ENCODE measurements at regions not wholly inside any gene's neighbourhood (a gene's known extent, or its start where the extent isn't known, plus 50 kb on each side); places are given as distances from the start of the nearest gene placed in this dataset.

- H3K4me3 ChIP-seq (ENCODE audit: low read length) = no peak overlapping the region
- no peak for DNase-seq (ENCODE audit: low read depth)
- no peak for TF ChIP-seq CTCF (conservative IDR thresholded peaks at IDR 0.05; ENCODE audit: low read length)
Measured at GRCh38 chr6:54019860-54020259, 91.4 kb upstream of the MLIP start.

GRCh38 chr6:54020334-54020733 is 90.9 kb upstream of the MLIP start:
- no peak overlapping the region for H3K4me3 ChIP-seq (ENCODE audit: low read length)
- no peak for DNase-seq (ENCODE audit: low read depth)
- no peak for TF ChIP-seq CTCF (conservative IDR thresholded peaks at IDR 0.05; ENCODE audit: low read length)

DNA sequence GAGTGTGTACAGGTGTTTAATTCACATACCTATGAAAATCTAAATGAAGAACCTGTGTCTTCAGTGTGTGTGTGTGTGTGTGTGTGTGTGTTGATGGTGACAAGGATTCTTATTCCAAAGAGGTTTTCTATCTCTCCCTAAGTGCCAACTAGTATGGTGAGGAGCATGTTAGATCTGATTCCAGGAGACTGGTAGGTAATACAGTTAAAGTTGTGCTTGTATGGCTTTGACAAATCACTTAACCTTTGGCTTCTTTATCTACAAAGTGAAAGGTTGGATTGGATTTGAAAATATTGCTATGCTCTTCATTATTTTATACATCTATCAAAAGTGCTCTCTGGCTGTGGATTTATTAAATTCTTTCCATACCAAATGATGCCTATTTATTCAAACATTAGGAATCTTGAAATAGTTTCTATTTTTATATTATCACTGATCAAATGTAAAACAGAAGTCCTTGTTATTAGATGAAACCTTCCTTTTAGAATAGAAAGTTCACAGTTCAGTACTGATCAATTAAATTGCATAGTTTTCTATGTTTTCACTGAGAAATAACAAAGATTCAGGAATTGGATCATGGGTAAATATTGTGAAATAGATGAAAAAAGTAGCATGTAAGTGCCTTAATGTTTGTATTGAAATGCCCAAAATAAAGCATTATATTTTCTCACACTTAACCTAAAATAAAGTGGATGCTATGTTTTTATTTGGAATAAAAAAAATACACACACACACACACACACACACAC is 84.4 kb upstream of the MLIP start:
- no peak overlapping the region for H3K4me3 ChIP-seq (ENCODE audit: low read length)
- no peak for TF ChIP-seq CTCF (conservative IDR thresholded peaks at IDR 0.05; ENCODE audit: low read length)

DNA sequence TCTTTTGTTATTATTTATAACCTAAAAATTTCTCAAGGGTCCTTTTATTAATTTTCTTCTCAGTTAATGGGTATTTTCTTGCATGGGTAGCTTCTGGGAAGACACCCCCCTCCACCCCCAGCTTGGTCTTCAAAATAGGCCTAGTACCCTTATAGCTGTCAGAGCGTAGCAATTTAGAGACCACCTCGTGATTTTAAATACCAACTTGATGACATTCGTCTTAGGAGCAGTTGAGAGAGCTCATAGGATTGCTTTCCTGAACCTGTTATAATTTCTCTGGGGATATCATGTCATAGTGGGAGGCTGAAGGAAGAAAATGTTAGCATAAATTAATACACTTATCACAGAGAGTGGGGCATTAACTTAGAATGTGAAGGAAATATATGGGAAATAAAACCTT is 83.1 kb upstream of the MLIP start:
- no peak for TF ChIP-seq CTCF (conservative IDR thresholded peaks at IDR 0.05; ENCODE audit: low read length)
- no peak overlapping the region for H3K4me3 ChIP-seq (ENCODE audit: low read length)
- DNase-seq (ENCODE audit: low read depth) = no peak

More for the DNA sequence above, 84.4 kb upstream of the MLIP start:
- DNase-seq (ENCODE audit: low read depth) = no peak

DNA sequence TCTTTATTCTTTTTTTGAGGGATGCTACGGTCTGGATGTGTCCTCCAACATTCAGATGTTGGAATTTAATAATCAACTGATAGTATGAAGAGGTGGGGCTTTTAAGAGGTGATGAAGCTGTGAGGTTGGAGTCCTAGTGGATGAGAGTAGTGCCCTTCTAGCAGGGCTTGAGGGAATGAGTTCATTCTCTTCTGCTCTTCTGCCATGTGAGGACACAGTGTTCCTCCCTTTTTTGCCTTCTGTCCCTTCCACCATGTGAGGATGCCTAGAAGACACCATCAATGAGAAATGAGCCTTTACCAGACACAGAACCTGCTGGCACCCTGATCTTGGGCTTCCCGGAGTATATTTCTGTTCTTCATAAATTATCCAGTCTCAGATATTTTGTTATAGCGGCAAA is 82.1 kb upstream of the MLIP start:
- no peak for TF ChIP-seq CTCF (conservative IDR thresholded peaks at IDR 0.05; ENCODE audit: low read length)
- DNase-seq (ENCODE audit: low read depth) = no peak
- H3K4me3 ChIP-seq (ENCODE audit: low read length) = no peak overlapping the region

DNA sequence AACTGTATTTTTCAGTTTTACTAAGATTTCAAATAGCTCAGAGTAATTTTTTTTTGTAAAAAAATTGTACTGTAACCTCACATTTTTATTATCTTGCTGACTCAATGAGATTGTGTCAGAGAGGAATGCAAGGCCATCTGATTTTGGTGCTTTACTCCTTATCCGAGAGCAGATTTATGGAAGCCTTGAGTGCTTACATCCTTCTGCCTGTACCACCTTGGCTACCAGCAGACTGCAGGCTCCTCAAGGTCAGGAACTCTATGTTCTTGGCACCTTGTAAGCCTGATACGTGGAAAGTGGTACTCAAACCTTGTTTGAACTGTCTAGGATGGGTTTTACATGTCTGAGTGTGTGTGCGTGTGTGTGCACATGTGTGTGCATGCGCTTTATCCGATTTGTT is 80.1 kb upstream of the MLIP start:
- H3K4me3 ChIP-seq (ENCODE audit: low read length) = no peak overlapping the region
- TF ChIP-seq CTCF (conservative IDR thresholded peaks at IDR 0.05; ENCODE audit: low read length) = no peak
- peak; percentile 3 for DNase-seq (ENCODE audit: low read depth)

- no peak for DNase-seq (ENCODE audit: low read depth)
- no peak overlapping the region for H3K4me3 ChIP-seq (ENCODE audit: low read length)
- TF ChIP-seq CTCF (conservative IDR thresholded peaks at IDR 0.05; ENCODE audit: low read length) = no peak
Measured at GRCh38 chr6:54037277-54037779, 73.9 kb upstream of the MLIP start.

Measured in AG10803 (cell line).